ENCODE measurements at regions not wholly inside any gene's neighbourhood (a gene's known extent, or its start where the extent isn't known, plus 50 kb on each side); places are given as distances from the start of the nearest gene placed in this dataset.

DNA sequence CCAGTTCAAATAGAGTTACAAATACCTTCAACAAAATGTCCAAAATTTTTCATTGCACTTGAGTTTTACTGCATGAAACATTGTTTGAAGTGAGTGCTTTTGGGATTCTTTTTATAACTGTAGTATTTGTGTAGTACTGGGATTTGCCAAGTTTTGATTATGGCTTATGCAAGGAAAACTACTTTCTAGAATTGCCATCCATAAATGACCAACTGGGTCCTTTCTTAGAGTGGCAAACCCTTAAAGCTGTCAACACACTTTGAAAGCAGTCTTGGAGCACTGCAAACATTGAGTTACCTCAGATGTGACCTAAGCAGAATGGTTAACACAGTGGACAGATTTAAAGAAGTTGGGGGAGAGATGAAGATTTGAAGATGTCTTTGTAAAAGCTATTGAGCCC is 379.6 kb upstream of the ZNF608 start:
- H3K27me3 ChIP-seq (ENCODE audit: control insufficient read depth in 2 of 2, insufficient read depth in 2 of 2, low read length in 2 of 2), result no peaks in the 10 kb centered on the region
- H3K4me1 ChIP-seq (ENCODE audit: control insufficient read depth, extremely low read depth, insufficient read depth, low read length), result peaks cover 3% of the 10 kb centered on the region
- TF ChIP-seq, protein P1, sequence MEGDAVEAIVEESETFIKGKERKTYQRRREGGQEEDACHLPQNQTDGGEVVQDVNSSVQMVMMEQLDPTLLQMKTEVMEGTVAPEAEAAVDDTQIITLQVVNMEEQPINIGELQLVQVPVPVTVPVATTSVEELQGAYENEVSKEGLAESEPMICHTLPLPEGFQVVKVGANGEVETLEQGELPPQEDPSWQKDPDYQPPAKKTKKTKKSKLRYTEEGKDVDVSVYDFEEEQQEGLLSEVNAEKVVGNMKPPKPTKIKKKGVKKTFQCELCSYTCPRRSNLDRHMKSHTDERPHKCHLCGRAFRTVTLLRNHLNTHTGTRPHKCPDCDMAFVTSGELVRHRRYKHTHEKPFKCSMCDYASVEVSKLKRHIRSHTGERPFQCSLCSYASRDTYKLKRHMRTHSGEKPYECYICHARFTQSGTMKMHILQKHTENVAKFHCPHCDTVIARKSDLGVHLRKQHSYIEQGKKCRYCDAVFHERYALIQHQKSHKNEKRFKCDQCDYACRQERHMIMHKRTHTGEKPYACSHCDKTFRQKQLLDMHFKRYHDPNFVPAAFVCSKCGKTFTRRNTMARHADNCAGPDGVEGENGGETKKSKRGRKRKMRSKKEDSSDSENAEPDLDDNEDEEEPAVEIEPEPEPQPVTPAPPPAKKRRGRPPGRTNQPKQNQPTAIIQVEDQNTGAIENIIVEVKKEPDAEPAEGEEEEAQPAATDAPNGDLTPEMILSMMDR (IDR thresholded peaks at IDR 0.05; ENCODE audit: extremely low read depth in 1 of 2, insufficient read depth in 1 of 2, low read depth in 1 of 2, low read length in 2 of 2), result no peak
- TF ChIP-seq POLR2A (IDR thresholded peaks at IDR 0.05; ENCODE audit: low read depth, low read length) (no peak), POLR2AphosphoS5 (IDR thresholded peaks at IDR 0.05; ENCODE audit: insufficient read depth, low read depth, low read length) (no peak), JUN (IDR thresholded peaks at IDR 0.05; ENCODE audit: borderline replicate concordance, insufficient read depth, insufficient read length, low read depth) (no peak), EZH2 (IDR thresholded peaks at IDR 0.05; ENCODE audit: borderline replicate concordance, low read depth, low read length, severe bottlenecking) (no peak)
- TF ChIP-seq, protein P2, sequence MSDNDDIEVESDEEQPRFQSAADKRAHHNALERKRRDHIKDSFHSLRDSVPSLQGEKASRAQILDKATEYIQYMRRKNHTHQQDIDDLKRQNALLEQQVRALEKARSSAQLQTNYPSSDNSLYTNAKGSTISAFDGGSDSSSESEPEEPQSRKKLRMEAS (IDR thresholded peaks at IDR 0.05; ENCODE audit: insufficient read depth, insufficient read length), result no peak
- H3K4me3 ChIP-seq (replicated peaks in 1 of 3; ENCODE audit: insufficient read depth in 1 of 3, low read depth in 1 of 3, low read length in 3 of 3), result no peak overlapping the region
- dilution Hi-C loops (cut with MboI; ENCODE audit: extremely low pct_ligation_motif_present, low sequenced_read_pairs), result no loop called here
- no TSS peak for BruUV-seq (replicated peaks)
- H3K36me3 ChIP-seq (ENCODE audit: control insufficient read depth in 2 of 2, extremely low read depth in 1 of 2, insufficient read depth in 2 of 2, low read length in 2 of 2), result no peaks in the 10 kb centered on the region
- no peak overlapping the region for H3K27ac ChIP-seq (ENCODE audit: insufficient read depth, low read depth, low read length)
- CTCF ChIA-PET, result no interaction called here
- POLR2A ChIA-PET, result no interaction called here
- DNase-seq (ENCODE audit: low read depth, low spot score) (no peak), FAIRE-seq (no peak)
- no peaks in the 10 kb centered on the region for H4K20me1 ChIP-seq (replicated peaks; ENCODE audit: control insufficient read depth, extremely low read depth, insufficient read depth, low read length)
- no peaks in the 10 kb centered on the region for H3K79me2 ChIP-seq (ENCODE audit: control insufficient read depth, insufficient read depth, low read length)
- H3K9ac ChIP-seq (replicated peaks; ENCODE audit: extremely low read depth, insufficient read depth, low read length), result no peak overlapping the region
- H3K9me1 ChIP-seq (replicated peaks; ENCODE audit: control insufficient read depth, extremely low read depth, insufficient read depth, low read length), result no peaks in the 10 kb centered on the region
- intact Hi-C loops (cut with micrococcal nuclease), result no loop called here
- no peaks in the 10 kb centered on the region for H3K9me3 ChIP-seq (replicated peaks; ENCODE audit: control insufficient read depth, insufficient read depth, low read length)
- no peak overlapping the region for H2AFZ ChIP-seq (ENCODE audit: low read depth, low read length)
- no peak overlapping the region for H3K4me2 ChIP-seq (ENCODE audit: insufficient read depth, low read length)

Measured in endothelial cell of umbilical vein (primary cell).